H1 (cell line): ENCODE measurements at regions not wholly inside any gene's neighbourhood (a gene's known extent, or its start where the extent isn't known, plus 50 kb on each side); places are given as distances from the start of the nearest gene placed in this dataset.

Experiments used
- CHD2 ChIP-seq: IDR thresholded peaks from 2 replicates; pipeline ENCODE4 v1.6.1; 2012; ENCODE audit warnings: low read length, improper control_type of control experiment
- EGR1 ChIP-seq: IDR thresholded peaks from 2 replicates; pipeline ENCODE4 v1.6.1; 2011; ENCODE audit warnings: low read depth, low read length, borderline replicate concordance
- JUND ChIP-seq: IDR thresholded peaks from 2 replicates; pipeline ENCODE4 v1.6.1; 2011; ENCODE audit warnings: mild to moderate bottlenecking, improper control_type of control experiment, low read length
- KDM1A ChIP-seq: fragments of 200-600, 300-600 bp; sonication (generic); IDR thresholded peaks from 2 replicates; pipeline ENCODE4 v1.7.1; 2016; ENCODE audit warnings: mild to moderate bottlenecking, low read length, borderline replicate concordance
- MAFK ChIP-seq: IDR thresholded peaks from 2 replicates; pipeline ENCODE4 v1.6.1; 2012; ENCODE audit warnings: low read depth, mild to moderate bottlenecking, improper control_type of control experiment, low read length
- POLR2AphosphoS5 ChIP-seq: IDR thresholded peaks from 2 replicates; pipeline ENCODE4 v1.6.1; 2011; ENCODE audit warnings: low read depth, low read length
- POU5F1 ChIP-seq: IDR thresholded peaks from 2 replicates; pipeline ENCODE4 v1.6.1; 2011; ENCODE audit warnings: low read depth, mild to moderate bottlenecking, low read length, moderate library complexity
- SRF ChIP-seq: IDR thresholded peaks from 2 replicates; pipeline ENCODE4 v1.6.1; 2011; ENCODE audit warnings: mild to moderate bottlenecking, low read depth, low read length, moderate library complexity
- TBP ChIP-seq: IDR thresholded peaks from 2 replicates; pipeline ENCODE4 v1.6.1; 2011; ENCODE audit warnings: low read depth, low read length, improper control_type of control experiment

DNA sequence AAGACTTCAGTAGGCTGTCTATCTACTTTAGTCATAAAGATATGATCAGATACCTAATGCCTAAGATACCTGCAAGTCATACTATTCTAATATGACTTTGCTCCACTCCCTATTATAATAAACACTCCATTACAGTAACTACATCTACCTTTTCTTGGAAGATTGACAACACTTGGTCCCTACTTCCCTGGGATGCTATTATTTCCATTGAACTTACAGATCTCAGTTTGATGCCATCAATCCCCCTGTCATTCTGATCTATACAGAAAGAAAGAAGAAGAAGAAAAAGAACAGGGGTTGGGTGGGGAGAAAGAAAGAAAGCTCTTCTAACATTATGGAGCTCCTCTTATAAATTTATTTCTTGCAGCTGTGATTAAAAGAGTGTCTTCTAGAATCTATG, 889.1 kb upstream of the NRXN1 start (continued):
- TF ChIP-seq KDM1A (no peak), CHD2 (no peak), POLR2AphosphoS5 (no peak), TBP (no peak), SRF (no peak), EGR1 (no peak), MAFK (no peak), JUND (no peak), POU5F1 (no peak)
